GM12892 (cell line): ENCODE measurements at regions not wholly inside any gene's neighbourhood (a gene's known extent, or its start where the extent isn't known, plus 50 kb on each side); places are given as distances from the start of the nearest gene placed in this dataset.

Source experiments
- POLR2A ChIP-seq: IDR thresholded peaks from 2 replicates; pipeline ENCODE4 v1.6.1; 2011; ENCODE audit warnings: low read depth, low read length, control low read depth
- POLR2AphosphoS5 ChIP-seq: IDR thresholded peaks from 2 replicates; pipeline ENCODE4 v1.6.1; 2011; ENCODE audit warnings: low read depth, low read length, control low read depth
- TAF1 ChIP-seq: IDR thresholded peaks from 2 replicates; pipeline ENCODE4 v1.6.1; 2011; ENCODE audit warnings: low read depth, mild to moderate bottlenecking, control low read depth, low read length, borderline replicate concordance

GRCh38 chr6:14061643-14062042, 55.9 kb upstream of the CD83 start:
- TF ChIP-seq POLR2AphosphoS5: no peak
- TF ChIP-seq POLR2A: no peak
- no peak for TF ChIP-seq TAF1
